GM18861 (cell line): ENCODE measurements at regions not wholly inside any gene's neighbourhood (a gene's known extent, or its start where the extent isn't known, plus 50 kb on each side); places are given as distances from the start of the nearest gene placed in this dataset.

ENCODE experiments used
- ATAC-seq: cut with Tn5 transposase; IDR thresholded peaks from one replicate; pipeline ENCODE4 v1.9.1; 2021; ENCODE audit not compliant: unreplicated experiment

DNA sequence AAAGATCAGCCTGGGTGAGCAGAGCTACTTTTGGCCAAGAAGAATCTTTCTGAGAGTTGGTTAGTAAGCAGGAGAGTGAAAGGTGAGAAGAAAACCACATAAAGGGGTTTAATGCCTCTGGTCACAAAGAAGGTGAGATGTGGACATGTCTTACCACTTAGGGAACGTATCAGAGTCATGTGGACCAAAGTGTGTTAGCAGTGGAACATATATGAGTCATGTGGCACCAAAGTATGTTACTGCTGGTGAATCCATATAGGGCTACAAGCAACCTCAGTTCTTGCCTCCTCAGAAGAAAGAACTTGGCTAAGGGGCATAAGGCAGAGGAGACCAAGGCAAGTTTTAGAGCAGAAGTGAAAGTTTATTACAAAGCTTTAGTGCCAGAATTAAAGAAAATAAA is 411.6 kb upstream of the NEGR1 start:
- no peak for ATAC-seq

DNA sequence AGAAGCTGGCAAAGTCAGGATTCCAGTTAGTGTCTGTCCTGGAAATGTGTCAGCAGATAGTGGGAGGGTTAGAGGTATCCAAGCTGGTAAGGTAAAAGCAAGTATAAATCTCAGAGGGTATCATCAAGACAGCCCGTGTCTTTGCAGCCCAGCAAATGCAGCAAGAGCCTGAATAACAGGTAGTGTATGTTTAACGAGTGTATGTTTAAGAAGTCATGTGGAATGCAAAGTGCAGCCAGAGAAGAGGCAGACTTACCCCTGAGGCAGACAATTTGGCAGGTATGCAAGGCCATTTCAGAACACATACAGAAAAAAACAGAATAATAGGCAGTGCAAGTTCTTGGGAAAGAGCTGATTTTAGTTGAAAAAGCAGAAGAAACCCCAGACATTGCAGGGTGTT is 411.0 kb upstream of the NEGR1 start:
- ATAC-seq = no peak

DNA sequence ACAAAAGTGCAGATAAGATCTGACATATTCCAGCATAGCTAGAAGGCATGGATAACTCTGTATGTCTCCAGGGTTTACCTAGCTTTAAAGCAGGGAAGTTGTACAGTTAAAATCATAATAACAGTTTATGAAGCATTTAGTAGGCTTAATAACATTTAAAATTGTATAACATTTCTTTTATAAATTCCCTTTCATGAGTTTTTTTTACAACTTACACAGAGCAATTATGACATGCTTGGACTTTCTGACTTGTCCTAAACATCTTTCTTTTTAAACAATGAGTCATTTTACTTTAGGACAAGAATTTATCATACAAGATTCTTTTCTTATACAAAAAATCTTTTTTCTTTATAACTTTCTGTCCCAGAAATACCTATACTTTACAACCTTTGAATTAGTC is 408.5 kb upstream of the NEGR1 start:
- no peak for ATAC-seq

DNA sequence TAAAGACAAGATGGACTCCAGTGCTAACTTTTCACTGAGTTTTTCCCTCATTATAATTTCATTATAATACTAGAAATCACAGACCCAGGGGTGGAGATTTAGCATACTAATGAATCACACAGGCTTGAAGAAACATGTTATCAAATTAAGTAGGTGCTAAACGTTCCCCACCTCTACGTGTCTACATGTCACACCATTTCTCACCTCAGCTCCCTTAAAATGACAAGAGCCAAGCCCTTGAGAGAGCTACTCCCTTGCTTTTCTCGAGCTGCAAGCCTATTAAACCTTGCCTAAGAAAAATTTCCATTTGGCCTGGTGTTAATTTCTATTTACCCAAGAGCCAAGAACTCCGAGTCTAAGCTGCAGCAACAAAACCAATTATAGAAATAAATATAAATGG is 396.3 kb upstream of the NEGR1 start:
- no peak for ATAC-seq

DNA sequence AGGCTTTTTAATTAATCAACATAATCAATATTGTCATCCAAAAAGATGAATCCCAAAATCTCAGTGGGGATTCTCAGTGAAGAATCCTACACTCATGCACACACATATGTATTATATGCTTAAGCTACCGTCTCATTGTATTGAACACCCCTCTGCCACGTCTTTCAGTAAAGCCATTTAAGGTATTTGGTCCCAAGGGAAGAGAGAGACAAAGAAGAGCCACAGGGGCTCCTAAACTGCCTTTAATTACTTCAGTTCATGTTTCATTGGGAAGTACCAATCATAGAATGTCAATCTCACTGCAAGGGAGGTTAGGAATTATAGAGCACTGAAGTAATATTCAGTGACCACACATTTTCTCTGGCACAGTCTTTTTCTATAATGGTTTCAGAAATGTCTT is 388.6 kb upstream of the NEGR1 start:
- ATAC-seq = no peak

DNA sequence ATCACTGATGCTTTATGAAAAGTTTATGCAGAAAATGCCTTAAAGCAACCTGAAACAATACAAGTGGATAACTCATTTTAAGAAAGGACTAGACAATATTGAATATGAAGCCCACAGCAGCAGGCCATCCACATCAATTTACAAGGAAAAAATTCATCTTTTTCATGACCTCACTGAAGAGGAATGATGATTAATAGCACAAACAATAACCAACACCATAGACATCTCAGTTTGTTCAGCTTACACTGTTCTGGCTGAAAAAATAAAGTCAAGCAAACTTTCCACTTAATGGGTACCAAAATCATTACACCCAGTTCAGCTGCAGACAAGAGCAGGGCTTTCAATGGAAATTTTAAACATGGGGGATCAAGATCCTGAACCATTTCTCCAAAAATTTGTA is 380.6 kb upstream of the NEGR1 start:
- no peak for ATAC-seq

DNA sequence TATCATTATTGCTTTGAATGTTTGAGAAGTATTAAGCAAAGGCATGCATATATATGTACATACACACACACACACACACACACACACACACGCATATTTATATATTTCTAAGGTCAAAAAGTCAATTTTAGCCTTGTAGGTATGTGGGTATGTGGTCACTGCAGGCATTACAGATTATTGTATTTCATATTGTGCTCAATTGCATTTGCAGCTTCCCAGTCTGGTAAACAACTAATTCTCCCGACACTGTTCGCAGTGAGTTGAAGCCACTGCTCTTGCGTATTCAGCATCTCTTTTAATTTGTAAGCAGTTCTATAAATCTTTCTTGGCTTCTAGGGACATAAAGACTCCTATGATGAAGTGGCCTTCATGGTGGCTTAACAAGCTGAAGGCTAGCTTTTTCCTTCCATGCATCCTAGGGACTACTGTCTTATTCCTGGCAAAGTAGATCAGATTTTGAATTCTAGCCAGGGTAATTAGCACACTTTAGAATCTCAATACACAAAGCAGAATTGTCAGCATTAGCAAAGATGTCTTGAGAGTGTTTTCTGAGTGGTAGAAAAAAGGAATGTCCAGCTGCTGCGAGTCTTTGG is 368.6 kb upstream of the NEGR1 start:
- ATAC-seq = no peak

DNA sequence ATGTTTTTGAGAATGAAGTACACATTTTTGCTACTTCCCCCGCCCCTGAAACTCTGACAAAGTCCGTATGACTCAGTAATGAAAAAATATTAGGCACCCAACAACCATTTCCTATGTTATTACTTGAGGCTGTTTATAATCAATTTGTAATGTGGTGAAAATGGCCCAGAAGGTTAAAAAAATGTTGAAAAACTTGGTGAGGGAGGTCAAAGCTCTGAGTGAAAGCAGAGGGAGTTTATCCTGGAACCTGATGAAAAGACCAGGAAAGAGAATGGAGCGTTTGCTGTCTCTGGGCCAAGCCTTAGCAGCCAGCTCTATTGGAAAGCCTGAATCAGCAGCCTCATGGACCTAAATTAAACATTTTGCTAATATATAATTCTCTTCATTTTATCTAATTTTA is 367.7 kb upstream of the NEGR1 start:
- ATAC-seq = no peak

DNA sequence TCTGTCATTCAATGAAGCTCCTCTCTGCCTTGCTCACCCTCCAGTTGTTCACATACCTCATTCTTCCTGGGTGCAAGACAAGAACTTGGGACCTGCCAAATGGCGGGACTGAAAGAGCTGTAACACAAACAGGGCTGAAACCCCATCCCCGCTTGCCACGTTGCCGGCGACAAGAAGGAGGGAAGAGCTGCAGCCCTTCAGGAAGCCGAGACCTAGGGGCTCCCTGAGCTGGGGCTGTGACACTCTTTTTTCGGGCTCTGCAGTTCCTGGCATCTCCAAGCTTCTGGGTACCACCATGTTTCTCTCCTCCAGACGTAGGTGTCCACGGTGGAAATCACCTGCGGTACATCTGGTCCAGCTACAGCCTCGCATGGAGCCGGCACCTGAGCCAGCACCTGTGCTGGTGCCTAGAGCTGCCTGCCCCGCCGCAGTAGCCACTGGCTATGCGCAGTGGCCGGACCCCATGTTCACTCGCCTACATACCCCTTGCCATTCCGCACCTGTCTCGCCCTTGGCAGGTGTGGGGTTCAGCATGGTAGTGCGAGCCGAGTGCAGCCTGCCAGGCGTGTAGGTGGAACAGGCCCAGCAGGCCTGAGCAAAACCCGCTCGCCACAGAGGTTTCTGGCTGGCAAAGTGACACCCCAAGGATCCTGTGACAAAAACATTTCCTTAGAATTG is 367.0 kb upstream of the NEGR1 start:
- no peak for ATAC-seq

DNA sequence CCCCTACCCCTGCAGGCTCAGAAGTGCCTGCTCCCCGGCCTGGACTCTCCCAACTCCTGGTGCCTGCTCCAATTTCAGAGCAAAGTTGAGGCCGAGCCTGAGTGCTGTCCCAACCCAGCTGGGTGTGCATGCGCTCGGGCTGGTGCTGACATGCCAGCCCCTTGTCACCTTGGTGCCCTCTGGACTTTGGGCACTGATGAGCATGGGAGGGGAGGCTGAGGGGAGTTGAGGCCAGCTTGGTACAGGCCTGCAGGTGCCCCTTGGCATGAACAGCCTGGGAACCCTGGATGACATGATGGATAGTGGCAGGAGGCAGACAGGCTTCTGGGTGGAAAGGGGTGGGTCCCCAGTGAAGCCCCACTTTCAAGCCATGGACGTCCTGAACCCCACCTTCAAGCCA is 366.1 kb upstream of the NEGR1 start:
- ATAC-seq = no peak

DNA sequence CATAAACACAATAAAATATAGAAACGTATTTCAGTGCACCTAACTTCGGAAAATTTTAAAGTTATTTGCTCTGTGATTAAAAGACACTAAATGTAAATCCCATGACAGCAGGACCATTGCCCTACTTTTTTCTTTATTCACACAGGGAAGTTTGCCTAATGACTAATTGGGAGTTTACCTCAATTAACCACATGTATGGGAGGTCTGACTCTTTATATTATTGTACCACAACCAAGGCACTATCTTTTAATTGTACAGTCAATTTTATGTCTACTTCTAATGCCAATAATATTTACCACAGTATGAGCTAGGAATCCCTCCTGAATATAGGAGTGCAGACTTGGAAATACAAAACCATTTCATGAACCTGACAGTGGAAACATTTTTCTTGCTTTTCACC is 360.8 kb upstream of the NEGR1 start:
- ATAC-seq = no peak

DNA sequence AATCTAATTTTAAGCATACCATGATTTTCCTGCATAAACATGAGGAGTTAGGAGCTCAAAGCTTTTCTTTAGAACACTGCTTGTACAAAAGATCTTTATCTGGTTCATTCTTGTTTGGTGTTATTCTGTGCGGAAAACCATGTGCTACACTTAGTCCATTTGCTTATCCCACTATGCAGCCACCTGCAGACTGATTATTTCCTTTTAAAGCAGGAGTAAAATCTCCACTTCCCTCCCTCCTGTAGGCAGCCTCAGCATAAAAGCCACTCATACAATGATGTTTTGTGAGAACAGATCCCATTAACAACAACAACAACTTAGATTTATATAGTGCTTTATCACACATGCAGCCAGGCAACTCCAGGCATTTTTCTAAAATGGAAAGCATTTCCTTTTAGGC is 355.3 kb upstream of the NEGR1 start:
- no peak for ATAC-seq

DNA sequence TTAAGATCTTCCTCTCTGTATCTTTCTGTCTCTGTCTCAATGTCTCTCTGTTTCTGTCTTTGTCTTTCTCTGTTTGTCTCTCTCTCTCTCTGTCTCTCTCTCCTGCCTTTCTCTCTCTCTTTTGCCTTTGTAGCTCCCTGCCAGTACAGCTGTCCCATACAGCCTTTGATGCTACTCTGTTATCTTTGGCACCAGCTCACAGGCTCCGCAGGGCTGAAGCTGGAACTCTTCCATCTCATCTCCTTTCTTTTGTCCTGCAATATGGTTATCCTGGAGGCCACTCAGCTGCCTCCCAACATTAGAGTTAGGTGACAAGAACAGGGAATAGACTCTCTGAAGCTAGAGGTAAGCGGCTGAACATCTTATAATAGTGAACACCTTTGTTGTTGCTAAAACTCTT is 354.3 kb upstream of the NEGR1 start:
- no peak for ATAC-seq

DNA sequence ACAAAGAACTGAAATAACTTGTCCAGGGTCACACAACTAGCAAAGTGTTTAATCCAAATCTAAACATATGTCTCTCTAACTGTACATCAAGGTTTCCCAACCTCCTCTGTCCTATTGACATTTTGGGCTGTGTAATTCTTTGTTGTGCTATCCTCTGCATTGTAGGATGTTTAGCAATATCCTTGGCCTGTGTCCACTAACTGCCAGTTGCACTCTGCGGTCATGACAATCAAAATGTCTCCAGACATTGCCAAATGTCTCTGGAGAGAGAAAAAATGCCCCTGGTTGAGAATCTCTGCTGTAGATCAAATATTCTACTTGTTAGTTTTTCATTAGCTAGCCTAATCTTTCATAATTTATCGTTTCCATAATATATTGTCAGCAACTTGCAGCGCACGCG is 353.4 kb upstream of the NEGR1 start:
- no peak for ATAC-seq

DNA sequence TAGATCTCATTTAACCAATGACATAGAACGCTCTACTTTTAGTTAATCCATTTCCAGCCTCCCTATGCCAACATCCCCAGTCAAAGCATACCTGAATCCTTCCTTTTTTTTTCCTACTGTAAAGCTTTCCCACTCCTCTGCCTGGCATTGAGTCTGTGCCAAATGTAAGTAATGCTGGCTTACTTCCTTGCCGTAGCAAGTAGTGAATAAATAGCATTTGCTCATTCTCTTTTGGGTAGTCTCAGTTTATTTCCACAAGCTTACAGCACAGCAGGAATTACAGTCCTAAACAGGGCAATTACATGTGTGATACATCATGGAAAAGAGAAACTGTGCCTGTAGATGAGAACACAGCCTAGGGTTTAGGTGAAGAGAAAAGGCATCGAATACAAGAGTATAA is 352.6 kb upstream of the NEGR1 start:
- ATAC-seq = no peak

DNA sequence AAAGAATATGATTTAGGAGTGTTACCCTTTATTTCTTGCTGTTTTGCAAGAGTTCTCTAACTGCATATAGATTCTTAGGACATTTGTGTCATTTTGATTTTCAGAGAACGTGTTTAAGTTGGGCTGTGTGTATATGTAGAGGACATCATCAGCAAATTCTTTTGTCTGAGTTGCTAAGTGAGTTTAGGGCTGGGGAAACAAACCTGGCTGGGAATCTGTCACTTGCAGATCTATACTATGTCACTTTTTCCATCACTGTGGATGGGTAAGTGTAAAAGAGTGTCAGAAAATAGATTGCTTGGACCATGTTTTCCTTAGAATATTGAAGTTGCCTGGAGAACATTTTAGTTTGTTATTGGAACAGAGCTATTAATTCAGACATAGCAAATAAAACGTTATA is 349.1 kb upstream of the NEGR1 start:
- ATAC-seq = no peak

DNA sequence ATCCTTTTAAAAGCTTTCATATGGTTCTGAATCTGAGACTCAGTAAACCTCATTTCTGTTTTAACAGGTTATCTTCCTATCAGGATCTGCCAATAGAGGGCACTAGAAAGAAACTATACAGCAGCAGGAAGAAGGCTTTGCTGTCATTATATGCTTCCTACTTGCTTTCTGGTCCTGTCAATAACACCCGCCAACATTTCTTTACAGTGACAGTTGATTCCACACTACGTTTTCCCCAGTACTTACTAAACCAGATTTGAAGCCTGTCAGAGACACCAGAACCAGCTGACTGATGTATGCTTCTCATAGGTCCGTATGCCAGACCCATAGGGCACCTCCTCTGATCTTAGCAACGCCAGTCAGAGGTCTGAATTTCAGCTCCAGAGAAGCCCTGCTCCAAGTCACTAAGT is 341.0 kb upstream of the NEGR1 start:
- ATAC-seq = peak; percentile 90

DNA sequence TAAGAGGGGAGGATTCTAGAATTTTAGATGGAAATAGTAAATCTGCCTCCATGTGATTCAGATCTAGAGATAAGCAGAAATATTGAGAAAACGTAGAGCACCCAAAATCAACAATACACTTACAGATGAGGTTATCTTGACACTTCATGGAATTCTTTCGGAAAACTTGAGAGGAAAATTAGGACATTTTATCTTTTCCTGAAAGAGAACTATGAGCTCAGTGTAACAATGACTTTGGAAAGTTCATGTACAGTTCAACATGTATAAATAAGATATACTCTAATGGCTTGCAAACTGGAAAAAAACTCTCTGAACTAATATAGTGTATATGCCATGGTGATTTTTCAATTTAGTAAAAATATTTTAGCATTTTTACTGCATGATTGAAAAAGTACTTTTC is 338.1 kb upstream of the NEGR1 start:
- no peak for ATAC-seq

DNA sequence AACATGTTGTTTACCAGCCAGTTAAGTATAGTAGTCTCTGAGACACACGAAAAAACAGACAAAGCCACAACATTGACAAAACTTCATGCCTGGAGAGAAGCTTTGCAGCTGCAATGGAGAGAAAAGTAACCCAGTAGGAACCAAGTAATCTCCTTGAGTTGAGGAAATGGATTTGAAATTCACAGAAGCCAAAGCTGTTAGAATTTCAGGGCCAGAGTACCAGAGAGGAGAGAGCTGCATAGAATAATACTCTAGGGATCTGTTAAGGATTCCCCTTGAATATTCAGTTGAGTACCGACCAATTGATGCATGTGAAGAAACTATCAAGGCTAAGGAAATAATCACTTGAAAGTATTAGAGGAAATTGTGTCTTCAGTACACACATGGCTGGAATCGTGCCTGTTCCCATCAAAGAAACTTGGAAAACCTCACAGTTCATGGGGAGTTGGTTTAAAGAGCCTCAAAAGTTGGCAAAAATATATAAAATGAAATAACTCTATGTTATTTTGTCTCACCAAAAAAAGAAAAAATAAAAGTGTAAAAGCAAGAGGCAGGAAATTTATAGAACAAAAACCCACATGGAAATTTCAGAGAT is 324.0 kb upstream of the NEGR1 start:
- ATAC-seq = no peak

DNA sequence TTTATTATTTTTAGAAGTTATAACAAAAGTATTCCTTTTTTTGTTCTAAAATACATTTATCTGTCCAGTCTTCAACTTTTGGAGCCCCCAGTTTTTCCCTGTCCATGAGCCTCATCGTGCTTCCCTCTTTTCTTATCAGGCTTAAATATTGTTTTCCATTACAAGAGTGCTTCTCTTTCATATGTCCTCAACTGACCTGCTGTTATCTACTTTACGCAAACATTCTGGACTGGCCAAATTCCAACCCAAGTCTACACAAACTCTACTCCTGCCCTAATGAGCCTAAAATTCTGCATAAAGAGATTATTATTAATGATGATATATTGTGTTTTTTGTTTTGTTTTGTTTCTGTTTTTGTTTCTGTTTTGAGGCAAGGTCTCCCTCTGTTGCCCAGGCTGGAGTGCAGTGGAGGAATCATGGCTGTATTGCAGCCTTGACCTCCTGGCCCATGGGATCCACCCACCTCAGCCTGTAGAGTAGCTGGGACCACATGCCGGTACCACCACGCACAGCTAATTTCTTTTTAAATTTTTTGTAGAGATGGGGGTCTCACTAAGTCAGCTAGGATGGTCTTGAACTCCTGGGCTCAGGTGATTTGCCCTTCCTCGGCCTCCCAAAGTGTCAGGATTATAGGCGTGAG is 318.8 kb upstream of the NEGR1 start:
- no peak for ATAC-seq

DNA sequence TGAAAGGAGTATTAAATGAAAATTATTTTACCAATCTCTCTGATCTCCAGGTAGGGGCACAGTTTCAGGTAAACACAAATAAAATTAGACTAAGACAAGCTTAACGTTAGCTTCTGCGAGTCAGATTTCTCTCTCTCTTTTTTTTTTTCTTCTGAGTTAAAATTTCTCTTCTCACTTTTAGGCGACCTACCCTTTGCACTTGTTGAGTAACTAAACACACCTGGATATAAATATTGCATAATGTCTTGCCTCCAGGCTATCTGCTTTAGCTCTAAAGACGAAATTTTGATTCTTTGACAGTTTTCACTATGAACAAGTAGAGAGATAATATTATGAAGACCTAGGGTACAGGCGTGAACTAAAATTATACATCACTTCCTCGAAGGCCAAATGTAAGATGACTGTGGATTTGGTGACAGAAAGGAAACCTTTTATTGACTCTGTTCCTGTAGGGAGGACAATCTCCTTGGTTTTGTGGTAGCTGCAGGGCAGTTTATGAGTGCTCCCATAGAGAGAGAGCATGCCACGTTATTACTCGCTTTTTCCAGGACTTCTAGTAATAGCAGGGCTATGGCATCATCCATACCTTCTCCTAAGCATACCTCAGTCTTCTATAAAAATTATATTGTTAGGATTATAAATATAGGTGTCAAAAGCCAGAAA is 303.8 kb upstream of the NEGR1 start:
- no peak for ATAC-seq

DNA sequence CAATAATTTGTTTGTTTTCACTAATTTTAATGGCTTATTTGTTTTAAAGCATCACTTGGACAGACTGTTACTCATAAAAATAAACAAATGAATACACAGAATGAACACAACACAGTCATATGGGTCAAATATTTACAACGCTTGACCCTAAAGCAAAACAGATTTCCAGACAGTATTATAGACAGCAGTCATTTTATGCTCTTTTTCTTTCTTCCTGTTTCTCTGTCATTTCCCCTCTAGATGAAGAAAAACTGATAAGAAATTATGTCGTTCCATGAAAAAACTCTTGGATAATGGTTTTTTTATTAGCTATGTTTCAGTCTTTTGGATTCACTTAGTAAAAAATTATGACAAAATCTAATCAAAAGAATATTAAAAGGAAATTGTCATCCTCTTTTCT is 297.3 kb upstream of the NEGR1 start:
- no peak for ATAC-seq
